GM21526 (cell line): ENCODE measurements at regions not wholly inside any gene's neighbourhood (a gene's known extent, or its start where the extent isn't known, plus 50 kb on each side); places are given as distances from the start of the nearest gene placed in this dataset.
"Not testable (repeated sequence)": the region's sequence is repeated elsewhere in the genome, so short reads cannot be mapped to it uniquely, and the experiment has no call there.

Source experiments
- ATAC-seq: cut with Tn5 transposase; IDR thresholded peaks from one replicate; pipeline ENCODE4 v1.9.1; 2021; ENCODE audit warnings: moderate library complexity; ENCODE audit not compliant: unreplicated experiment, low FRiP score

DNA sequence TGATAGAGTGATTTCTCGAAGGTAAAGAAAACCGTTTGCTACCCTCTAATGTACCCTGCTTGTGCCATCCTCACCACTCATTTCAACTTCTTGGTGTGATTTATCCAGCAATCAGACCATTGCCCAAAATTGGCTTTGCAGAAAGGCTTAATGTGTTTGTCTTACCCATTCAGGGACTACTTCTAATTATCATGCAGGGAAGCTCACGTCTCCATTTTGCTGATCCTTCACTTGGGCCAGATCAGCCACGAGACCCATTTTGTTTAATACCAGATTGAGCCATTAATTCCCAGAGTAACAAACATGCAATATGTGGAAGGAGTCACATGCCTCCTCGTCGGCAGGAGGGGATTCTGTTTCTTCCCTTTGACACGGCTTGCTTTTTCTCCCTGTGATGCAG is 51.1 kb upstream of the CRY1 start:
- no peak for ATAC-seq

DNA sequence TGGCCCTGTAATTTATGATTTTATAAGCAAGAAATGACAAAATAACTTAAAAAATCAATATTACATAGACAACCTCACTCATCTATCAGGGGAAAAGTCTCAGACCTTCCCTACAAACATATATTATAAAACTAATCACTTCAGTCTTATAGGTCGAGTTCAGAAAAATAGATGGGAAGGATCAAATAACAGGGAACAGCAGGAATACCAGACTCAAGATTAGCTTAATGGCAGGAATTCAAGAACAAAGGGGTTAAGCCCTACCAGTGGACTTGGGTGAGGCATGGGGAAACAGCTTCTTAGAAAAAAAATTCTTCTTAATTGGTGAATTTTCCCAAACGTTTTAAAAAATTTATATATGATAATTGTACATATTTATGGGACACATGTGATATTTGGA is 51.6 kb upstream of the CRY1 start:
- ATAC-seq = no peak

DNA sequence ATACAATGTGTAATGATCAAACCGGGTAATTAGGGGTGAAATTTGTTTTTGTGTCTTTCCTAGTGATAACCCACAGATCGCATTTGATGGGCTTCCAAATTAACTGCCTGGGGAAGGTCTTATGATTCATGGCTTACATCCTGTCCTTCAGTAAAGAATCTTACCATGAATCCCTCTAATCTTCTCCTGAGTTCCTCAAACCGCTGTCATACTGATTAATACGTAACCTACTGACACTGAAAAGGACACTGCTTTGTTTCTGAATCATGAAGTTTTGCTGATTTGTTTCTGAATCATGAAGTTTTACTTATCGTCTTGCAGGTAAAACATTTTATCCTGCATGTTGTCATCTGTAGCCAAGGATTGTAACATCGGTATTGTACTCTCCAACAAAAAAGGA is 52.0 kb upstream of the CRY1 start:
- no peak for ATAC-seq

- no peak for ATAC-seq
These were observed 54.8 kb upstream of the CRY1 start for GRCh38 chr12:107148107-107148506.

GRCh38 chr12:107152315-107152714 is 59.0 kb upstream of the CRY1 start:
- ATAC-seq = no peak

- ATAC-seq = no peak
These were observed 66.1 kb upstream of the CRY1 start for GRCh38 chr12:107159384-107159900.

DNA sequence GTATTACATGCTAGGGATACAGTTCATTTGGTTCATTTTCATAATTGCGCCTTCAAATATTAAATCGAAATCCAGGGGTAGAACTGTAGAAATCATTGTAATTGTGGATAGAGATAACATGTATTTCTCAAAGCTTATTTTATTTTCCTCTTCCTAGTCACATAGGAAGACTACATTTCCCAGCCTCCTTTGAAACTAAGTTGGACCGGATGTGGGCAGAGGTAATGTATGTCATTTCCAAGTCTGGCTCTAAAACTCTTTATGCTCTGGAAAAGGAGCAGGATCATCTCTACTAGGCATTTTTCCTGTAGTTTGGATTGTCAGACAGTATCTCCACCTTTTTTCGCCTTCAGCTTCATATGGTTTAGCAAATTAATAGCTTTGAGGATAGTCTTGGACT is 70.1 kb upstream of the CRY1 start:
- no peak for ATAC-seq

DNA sequence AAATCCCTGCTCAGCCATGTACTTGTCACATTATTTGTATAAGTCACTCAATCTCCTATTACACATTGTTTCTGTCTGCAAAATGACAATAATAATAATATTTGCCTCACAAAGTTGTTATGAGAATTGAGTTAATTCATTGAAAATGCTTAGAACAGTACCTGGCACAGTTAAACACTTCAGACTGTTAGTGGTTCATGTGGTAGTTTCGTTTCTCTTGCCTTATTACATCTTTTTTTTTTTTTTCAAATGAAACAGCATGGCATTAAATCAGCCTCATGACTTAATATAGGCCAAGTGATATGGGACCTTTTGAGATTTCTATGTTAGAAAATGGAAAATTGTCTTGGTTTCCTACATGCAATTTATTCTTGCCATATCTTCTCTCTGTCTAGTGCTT is 71.0 kb upstream of the CRY1 start:
- no peak for ATAC-seq

- ATAC-seq = no peak
These were observed 72.2 kb upstream of the CRY1 start for GRCh38 chr12:107165581-107165980.

DNA sequence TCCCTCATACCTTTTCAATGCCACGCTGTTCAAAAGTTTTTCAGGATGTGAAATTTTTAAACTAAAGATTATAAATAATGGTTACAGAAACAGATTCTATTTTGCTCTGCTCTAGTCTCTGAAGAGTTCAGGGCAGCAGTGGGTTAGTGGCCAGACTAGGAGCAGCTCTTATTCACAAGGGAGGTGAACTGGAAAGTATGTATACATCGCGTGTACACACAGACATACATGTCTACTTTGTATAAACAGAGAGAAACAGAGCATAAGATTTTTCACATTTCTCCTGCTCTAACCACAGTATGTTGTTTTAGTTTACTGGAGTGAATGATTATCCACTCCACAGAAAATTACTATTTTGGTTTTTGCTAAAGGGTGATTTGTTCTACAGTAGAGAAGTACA is 74.4 kb upstream of the CRY1 start:
- no peak for ATAC-seq

DNA sequence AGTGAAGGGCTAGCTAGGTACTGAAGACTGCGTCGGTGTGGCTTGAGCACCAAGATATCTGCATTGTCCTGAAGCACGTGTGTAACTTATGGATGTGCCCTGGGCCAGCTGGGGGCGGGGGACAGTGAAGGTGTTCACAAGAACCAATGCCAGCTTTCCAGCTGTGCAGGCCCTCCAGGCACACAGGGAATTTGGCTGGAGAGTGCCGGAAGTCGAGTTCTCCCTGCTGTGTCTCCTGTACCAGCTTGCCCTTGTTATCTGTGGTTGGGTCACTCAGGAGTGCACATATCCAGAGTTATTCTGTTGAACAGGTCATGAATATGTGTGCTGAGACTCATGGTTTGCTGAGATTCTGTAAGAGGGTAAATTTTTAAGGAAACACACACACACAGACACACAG is 75.9 kb upstream of the CRY1 start:
- no peak for ATAC-seq

DNA sequence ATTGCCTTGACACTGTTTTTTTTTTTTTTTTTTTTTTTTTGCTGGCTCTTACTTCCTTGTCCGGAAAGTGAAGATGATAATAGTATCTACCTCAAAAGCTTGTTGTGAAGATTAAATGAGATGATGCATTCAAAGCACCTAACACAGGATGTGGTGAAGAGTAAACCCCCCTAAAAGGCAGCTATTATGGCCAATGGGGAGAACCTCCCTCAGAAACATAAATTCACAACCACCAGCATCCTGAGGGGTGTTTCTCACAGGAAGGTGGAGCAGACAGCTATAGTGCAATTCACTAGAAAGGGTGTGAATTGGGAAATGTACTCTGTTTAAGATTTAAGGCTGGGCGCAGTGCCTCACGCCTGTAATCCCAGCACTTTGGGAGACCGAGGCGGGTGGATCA is 85.4 kb upstream of the CRY1 start:
- no peak for ATAC-seq

DNA sequence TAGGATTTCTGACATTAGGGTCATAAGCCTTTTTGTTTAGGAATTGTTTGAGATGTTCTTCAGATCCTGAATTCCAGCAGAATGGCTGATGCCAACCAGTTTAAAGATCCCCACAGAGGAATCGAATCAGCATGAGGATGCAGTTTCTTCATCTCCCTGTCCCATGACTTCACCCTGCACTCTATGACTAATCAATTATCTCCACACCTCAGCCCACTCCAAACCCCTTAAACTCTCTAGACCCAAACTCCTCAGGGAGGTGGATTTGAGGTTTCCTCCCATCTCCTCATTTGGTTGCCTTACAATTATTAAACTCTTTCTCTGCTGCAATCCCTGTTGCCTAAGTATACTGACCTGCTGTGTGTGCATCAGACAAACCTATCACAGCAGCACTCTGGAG is 86.5 kb upstream of the CRY1 start:
- no peak for ATAC-seq

- ATAC-seq = no peak
These were observed 86.9 kb upstream of the CRY1 start for GRCh38 chr12:107180272-107180671.

DNA sequence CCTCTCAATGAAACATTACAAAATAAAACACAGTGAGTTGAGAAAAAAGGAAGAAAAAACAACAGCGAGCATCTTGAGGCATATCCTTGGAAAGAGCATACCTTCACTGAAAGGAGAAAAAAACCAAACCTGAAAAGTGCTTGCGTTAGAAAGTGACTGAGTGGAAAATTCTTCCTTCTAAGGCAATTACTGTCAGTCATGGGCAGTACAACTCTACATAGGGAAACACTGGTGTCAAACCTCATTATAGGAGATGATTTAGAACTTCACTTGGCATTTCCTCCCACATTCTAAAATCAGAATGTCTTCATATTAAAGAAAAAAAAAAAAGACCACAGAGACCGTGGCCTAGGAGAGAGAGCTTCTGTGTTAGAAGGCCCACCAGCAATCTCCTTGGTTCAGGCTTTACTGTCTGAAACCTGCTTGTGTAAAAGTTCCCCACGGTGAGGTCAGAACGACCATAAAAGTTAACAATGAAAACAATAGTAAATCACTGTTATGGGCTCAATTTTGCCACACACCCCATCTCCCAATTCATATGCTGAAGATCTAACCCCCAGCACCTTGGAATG is 91.1 kb upstream of the CRY1 start:
- no peak for ATAC-seq

- no peak for ATAC-seq
These were observed 103.3 kb upstream of the CRY1 start for GRCh38 chr12:107196681-107197080.

- ATAC-seq = no peak
These were observed 107.0 kb upstream of the CRY1 start for GRCh38 chr12:107200394-107200793.

DNA sequence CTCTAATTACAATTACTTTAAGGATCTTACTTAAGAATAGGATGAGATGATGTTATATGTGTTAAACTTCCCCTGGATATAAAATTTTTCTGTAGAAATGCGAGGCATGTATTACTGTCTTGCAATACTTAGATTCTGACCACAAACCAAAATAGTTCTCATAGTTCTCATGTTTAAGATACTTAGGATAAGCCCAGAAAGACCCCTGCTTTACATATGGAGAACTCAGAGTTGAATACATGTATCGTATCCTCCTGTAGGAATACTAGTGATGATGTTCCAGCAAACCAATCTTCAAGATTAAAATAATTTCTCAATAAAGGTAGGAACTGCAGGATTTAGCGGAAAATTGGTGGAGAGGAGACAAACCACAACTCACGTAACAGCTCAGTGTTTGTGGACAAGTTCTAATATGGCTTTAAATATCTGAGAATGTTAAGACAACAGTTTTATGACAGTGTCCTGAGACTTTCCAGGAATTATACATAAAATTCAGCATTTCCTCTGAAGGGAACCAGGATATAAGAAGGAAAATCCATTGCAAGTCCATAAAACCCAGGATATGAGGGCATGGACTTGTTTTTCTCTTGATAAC is 114.7 kb upstream of the CRY1 start:
- ATAC-seq = no peak

DNA sequence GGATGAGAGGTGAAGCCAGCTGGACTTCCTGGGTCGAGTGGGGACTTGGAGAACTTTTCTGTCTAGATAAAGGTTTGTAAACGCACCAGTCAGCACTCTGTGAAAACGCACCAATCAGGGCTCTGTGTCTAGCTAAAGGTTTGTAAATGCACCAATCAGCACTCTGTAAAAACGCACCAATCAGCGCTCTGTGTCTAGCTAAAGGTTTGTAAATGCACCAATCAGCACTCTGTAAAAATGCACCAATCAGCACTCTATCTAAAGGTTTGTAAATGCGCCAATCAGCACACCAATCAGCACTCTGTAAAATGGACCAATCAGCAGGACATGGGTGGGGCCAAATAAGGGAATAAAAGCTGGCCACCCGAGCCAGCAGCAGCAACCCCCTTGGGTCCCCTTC is 116.4 kb upstream of the CRY1 start:
- not testable (repeated sequence) for ATAC-seq

DNA sequence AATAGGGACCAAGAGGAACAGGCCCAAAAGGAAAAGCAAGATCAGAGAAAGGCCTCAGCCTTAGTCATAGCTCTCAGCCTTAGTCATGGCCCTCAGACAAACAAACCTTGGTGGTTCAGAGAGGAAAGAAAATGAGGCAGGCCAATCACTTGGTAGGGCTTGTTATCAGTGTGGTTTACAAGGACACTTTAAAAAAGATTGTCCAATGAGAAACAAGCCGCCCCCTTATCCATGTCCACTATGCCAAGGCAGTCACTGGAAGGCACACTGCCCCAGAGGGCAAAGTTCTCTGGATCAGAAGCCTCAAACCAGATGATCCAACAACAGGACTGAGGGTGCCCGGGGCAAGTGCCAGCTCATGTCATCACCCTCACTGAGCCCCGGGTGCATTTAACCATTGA is 121.0 kb upstream of the CRY1 start:
- not testable (repeated sequence) for ATAC-seq

DNA sequence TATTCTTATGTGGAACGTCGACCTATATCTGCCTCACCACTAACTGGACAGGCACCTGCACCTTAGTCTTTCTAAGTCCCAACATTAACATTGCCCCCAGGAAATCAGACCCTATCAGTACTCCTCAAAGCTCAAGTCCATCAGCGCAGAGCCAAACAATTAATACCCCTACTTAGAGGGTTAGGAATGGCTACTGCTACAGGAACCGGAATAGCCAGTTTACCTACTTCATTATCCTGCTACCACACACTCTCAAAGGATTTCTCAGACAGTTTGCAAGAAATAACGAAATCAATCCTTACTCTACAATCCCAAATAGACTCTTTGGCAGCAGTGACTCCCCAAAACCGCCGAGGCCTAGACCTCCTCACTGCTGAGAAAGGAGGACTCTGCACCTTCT is 123.1 kb upstream of the CRY1 start:
- not testable (repeated sequence) for ATAC-seq

DNA sequence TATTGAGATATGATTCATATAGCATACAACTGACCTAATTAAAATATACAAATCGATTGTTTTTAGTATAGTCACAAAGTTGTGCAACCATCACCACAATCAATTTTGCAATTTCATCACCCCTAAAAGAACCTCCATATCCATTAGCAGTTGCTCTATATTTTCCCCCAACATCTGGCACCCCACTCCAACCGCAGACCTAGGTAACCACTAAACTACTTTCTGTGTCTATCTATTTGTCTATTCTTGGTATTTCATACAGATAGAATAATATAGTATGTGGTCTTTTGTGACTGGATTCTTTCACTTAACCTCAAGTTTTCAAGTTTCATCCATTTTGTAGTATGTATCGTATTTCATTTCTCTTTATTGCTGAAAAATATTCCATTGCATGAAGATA is 126.0 kb upstream of the CRY1 start:
- ATAC-seq = no peak

GRCh38 chr12:107221913-107222312 is 128.6 kb upstream of the CRY1 start:
- ATAC-seq = no peak
